ENCODE measurements at regions not wholly inside any gene's neighbourhood (a gene's known extent, or its start where the extent isn't known, plus 50 kb on each side); places are given as distances from the start of the nearest gene placed in this dataset.

DNA sequence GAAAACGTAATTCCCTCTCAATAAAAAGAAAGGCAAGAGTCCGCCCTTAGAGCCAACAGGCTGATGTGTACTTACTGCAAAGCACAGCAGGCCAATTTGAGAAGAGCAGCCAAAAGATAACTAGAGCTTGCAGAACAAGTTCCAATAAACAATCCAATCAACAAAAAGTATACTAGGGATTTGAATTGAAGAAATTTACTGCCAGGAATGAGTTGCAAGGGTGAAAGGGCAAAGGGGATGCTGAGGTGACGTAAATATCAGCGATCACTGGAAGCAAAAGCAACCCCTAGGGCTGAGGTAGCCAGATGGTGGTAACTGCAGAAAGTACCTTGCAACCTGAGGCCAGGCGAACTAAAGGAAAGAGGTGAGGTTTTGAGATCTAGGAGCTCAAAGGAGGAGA is 152.1 kb upstream of the TENM3 start:
- in situ Hi-C loops (cut with HindIII; ENCODE audit: low sequenced_read_pairs) = no loop called here
- no peak overlapping the region for H3K4me3 ChIP-seq (ENCODE audit: low read depth, low read length)
- no peak for DNase-seq (ENCODE audit: low read depth)
- TF ChIP-seq, protein P1, sequence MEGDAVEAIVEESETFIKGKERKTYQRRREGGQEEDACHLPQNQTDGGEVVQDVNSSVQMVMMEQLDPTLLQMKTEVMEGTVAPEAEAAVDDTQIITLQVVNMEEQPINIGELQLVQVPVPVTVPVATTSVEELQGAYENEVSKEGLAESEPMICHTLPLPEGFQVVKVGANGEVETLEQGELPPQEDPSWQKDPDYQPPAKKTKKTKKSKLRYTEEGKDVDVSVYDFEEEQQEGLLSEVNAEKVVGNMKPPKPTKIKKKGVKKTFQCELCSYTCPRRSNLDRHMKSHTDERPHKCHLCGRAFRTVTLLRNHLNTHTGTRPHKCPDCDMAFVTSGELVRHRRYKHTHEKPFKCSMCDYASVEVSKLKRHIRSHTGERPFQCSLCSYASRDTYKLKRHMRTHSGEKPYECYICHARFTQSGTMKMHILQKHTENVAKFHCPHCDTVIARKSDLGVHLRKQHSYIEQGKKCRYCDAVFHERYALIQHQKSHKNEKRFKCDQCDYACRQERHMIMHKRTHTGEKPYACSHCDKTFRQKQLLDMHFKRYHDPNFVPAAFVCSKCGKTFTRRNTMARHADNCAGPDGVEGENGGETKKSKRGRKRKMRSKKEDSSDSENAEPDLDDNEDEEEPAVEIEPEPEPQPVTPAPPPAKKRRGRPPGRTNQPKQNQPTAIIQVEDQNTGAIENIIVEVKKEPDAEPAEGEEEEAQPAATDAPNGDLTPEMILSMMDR (IDR thresholded peaks at IDR 0.05; ENCODE audit: low read depth, low read length, missing control alignments) = no peak

DNA sequence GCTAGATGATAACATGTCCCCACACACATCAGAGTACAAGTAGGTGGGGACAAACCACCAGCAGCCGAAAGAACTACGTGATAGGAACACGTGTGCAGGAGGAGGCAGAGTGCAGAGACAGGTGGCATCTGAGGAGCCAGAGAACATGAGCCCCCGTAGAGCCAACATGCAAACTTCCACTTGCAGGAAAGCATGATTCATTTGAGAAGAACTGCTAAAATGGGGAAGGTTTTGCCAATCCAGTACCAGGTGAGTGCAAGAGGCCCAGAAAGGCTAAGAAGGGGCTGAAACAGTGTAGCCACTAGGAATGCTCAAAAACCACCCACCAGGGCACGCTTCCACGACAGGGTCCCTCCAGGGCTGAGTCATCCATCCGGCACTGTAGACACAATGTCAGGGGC is 149.8 kb upstream of the TENM3 start:
- TF ChIP-seq, protein P1 (IDR thresholded peaks at IDR 0.05; ENCODE audit: low read depth, low read length, missing control alignments) = no peak
- in situ Hi-C loops (cut with HindIII; ENCODE audit: low sequenced_read_pairs) = no loop called here
- H3K4me3 ChIP-seq (ENCODE audit: low read depth, low read length) = no peak overlapping the region
- peak; percentile 13 for DNase-seq (ENCODE audit: low read depth)

GRCh38 chr4:182093935-182094334 is 149.3 kb upstream of the TENM3 start:
- no peak overlapping the region for H3K4me3 ChIP-seq (ENCODE audit: low read depth, low read length)
- in situ Hi-C loops (cut with HindIII; ENCODE audit: low sequenced_read_pairs) = no loop called here
- TF ChIP-seq, protein P1 (IDR thresholded peaks at IDR 0.05; ENCODE audit: low read depth, low read length, missing control alignments) = no peak
- DNase-seq (ENCODE audit: low read depth) = no peak

- in situ Hi-C loops (cut with HindIII; ENCODE audit: low sequenced_read_pairs) = no loop called here
- TF ChIP-seq, protein P1 (IDR thresholded peaks at IDR 0.05; ENCODE audit: low read depth, low read length, missing control alignments) = no peak
- no peak for DNase-seq (ENCODE audit: low read depth)
- H3K4me3 ChIP-seq (ENCODE audit: low read depth, low read length) = no peak overlapping the region
Measured at GRCh38 chr4:182101618-182102017, 141.6 kb upstream of the TENM3 start.

DNA sequence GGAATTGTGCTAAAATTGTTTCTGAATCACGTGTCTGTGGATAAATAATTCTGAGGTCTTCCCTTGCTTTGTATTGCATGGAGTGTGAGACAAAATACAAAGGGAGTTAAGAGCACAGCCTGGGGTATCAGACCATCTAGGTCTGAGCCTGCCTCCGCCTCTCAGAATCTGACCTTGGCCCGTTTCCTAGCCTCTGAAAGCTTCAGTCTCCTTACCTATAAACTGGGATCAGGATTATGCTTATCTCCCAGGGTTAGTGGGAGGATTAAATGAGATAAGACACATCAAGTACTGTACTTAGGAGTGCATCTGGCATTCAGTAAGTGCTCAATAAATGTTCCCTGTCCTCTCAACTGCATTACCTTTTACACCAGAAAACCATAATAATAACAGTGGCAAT is 140.6 kb upstream of the TENM3 start:
- TF ChIP-seq, protein P1 (IDR thresholded peaks at IDR 0.05; ENCODE audit: low read depth, low read length, missing control alignments) = no peak
- in situ Hi-C loops (cut with HindIII; ENCODE audit: low sequenced_read_pairs) = no loop called here
- H3K4me3 ChIP-seq (ENCODE audit: low read depth, low read length) = no peak overlapping the region
- DNase-seq (ENCODE audit: low read depth) = no peak

- TF ChIP-seq, protein P1 (IDR thresholded peaks at IDR 0.05; ENCODE audit: low read depth, low read length, missing control alignments) = no peak
- in situ Hi-C loops (cut with HindIII; ENCODE audit: low sequenced_read_pairs) = no loop called here
Measured at GRCh38 chr4:182103614-182104319, 139.4 kb upstream of the TENM3 start.

More at GRCh38 chr4:182103614-182104319, 139.4 kb upstream of the TENM3 start:
- H3K4me3 ChIP-seq (ENCODE audit: low read depth, low read length) = no peak overlapping the region
- DNase-seq (ENCODE audit: low read depth) = no peak

Data from astrocyte of the cerebellum (primary cell).